HCT116 (cell line): ENCODE measurements at regions not wholly inside any gene's neighbourhood (a gene's known extent, or its start where the extent isn't known, plus 50 kb on each side); places are given as distances from the start of the nearest gene placed in this dataset.

Experiments
- ATAC-seq: fragments of 200-7000 bp; cut with Tn5 transposase; 2 replicates; pipeline ENCODE4 v1.9.1; 2020; ENCODE audit warnings: mild to moderate bottlenecking, moderate library complexity
- BruUV-seq: library from RNA; stranded (reverse); fragments of 400-500 nt; replicated peaks from 2 replicates; lab custom pipeline; 2021; lab: Mats Ljungman, UMichigan
- CTCF ChIA-PET: fragments of 300-600 bp; sonication (Branson Sonifier 250); formaldehyde crosslinking; loops from one replicate; lab custom pipeline; 2021; ENCODE audit warnings: antibody characterized with exemption; lab: Charles Lee
- POLR2A ChIA-PET: fragments of 300-600, 350-600 bp; sonication (Branson Sonifier 250); formaldehyde crosslinking; loops from one replicate; lab custom pipeline; 2021; ENCODE audit warnings: antibody characterized with exemption; lab: Charles Lee
- RAD21 ChIA-PET, 2 experiments: fragments of 300-600 bp; sonication (Branson Sonifier 250); formaldehyde crosslinking; loops; one replicate each; lab custom pipeline; 2023; ENCODE audit warnings: low total read pairs in 2 of 2; ENCODE audit not compliant: uncharacterized antibody in 2 of 2, unreplicated experiment in 2 of 2, low non-redundant PET in 1 of 2; lab: Charles Lee
- DNase-seq: peaks from one replicate; pipeline ENCODE4 v3.0.0-alpha.2; 2010; ENCODE audit warnings: low read depth, low spot score
- H2AFZ ChIP-seq: fragments of 200-600 bp; shearing (Covaris generic), sonication (generic); 2 replicates; pipeline ENCODE4 v1.6.1; 2017; ENCODE audit warnings: low read depth, mixed run types, mixed read lengths, antibody characterized with exemption, low read length; ENCODE audit not compliant: poor library complexity, severe bottlenecking
- H3K27ac ChIP-seq: 2 replicates; pipeline ENCODE4 v1.5.1; 2012; ENCODE audit warnings: low read depth, low read length
- H3K27me3 ChIP-seq: fragments of 200-600 bp; sonication (generic); 2 replicates; pipeline ENCODE4 v1.6.1; 2016; ENCODE audit warnings: mixed run types, low read length, mixed read lengths; ENCODE audit not compliant: insufficient read depth
- H3K36me3 ChIP-seq, 2 experiments: fragments of 200-500 bp in 1 of 2; fragments of 200-600 bp in 1 of 2; sonication (Bioruptor generic) in 1 of 2; sonication (generic) in 1 of 2; 2 replicates each; pipeline versions ENCODE4 v1.5.1 to v1.6.1; 2014 to 2016; ENCODE audit warnings: low read length in 2 of 2, inconsistent platforms in 1 of 2, mixed read lengths in 1 of 2, mixed run types in 1 of 2; ENCODE audit not compliant: insufficient read depth in 2 of 2, control insufficient read depth in 1 of 2
- H3K4me1 ChIP-seq, 2 experiments: fragments of 200-600 bp in 1 of 2; sonication (generic) in 1 of 2; 2 replicates each; pipeline versions ENCODE4 v1.5.1 to v1.6.1; 2012 to 2017; ENCODE audit warnings: low read length in 2 of 2, inconsistent platforms in 1 of 2, mild to moderate bottlenecking in 1 of 2, mixed read lengths in 1 of 2, mixed run types in 1 of 2, moderate library complexity in 1 of 2; ENCODE audit not compliant: insufficient read depth in 2 of 2, control insufficient read depth in 1 of 2
- H3K4me2 ChIP-seq: fragments of 200-600 bp; sonication (generic); 2 replicates; pipeline ENCODE4 v1.6.1; 2017; ENCODE audit warnings: mixed run types, low read length, mixed read lengths
- H3K4me3 ChIP-seq, 2 experiments: fragments of 200-600 bp in 1 of 2; sonication (generic) in 1 of 2; replicated peaks in 1 of 2; 2 replicates each; pipeline ENCODE4 v1.5.1; 2011 to 2016; ENCODE audit warnings: low read length in 2 of 2, control low read depth in 1 of 2, low read depth in 1 of 2, mild to moderate bottlenecking in 1 of 2, mixed read lengths in 1 of 2, mixed run types in 1 of 2
- H3K79me2 ChIP-seq: fragments of 200-600 bp; sonication (generic); 2 replicates; pipeline ENCODE4 v1.6.1; 2017; ENCODE audit warnings: mild to moderate bottlenecking, mixed run types, low read length, moderate library complexity, mixed read lengths; ENCODE audit not compliant: insufficient read depth
- H3K9ac ChIP-seq: fragments of 200-600 bp; sonication (generic); 2 replicates; pipeline ENCODE4 v1.6.1; 2016; ENCODE audit warnings: low read length, mixed read lengths
- H3K9me2 ChIP-seq: fragments of 200-600 bp; sonication (generic), shearing (Covaris generic); 2 replicates; pipeline ENCODE4 v1.6.1; 2017; ENCODE audit warnings: mixed run types, mild to moderate bottlenecking, moderate library complexity; ENCODE audit not compliant: insufficient read depth
- H3K9me3 ChIP-seq, 2 experiments: fragments of 200-500 bp in 1 of 2; fragments of 200-600 bp in 1 of 2; sonication (Bioruptor generic) in 1 of 2; sonication (generic) in 1 of 2; 2 replicates each; pipeline ENCODE4 v1.6.1; 2014 to 2017; ENCODE audit warnings: low read length in 2 of 2, mixed read lengths in 2 of 2, inconsistent platforms in 1 of 2, low read depth in 1 of 2, mild to moderate bottlenecking in 1 of 2, mixed run types in 1 of 2, moderate library complexity in 1 of 2; ENCODE audit not compliant: control insufficient read depth in 1 of 2, insufficient read depth in 1 of 2
- H4K20me1 ChIP-seq: fragments of 200-600 bp; sonication (generic), shearing (Covaris generic); 2 replicates; pipeline ENCODE4 v1.6.1; 2017; ENCODE audit warnings: mixed run types, mild to moderate bottlenecking, moderate library complexity; ENCODE audit not compliant: insufficient read depth
- CBX3 ChIP-seq: IDR thresholded peaks from 2 replicates; pipeline ENCODE4 v1.6.1; 2012; ENCODE audit warnings: low read depth
- EGR1 ChIP-seq: IDR thresholded peaks from 2 replicates; pipeline ENCODE4 v1.6.1; 2012; ENCODE audit warnings: low read depth
- ELF1 ChIP-seq: IDR thresholded peaks from 2 replicates; pipeline ENCODE4 v1.6.1; 2012; ENCODE audit warnings: low read depth, borderline replicate concordance
- FOSL1 ChIP-seq: IDR thresholded peaks from 2 replicates; pipeline ENCODE4 v1.6.1; 2012; ENCODE audit warnings: low read depth
- JUND ChIP-seq: IDR thresholded peaks from 2 replicates; pipeline ENCODE4 v1.6.1; 2012
- POLR2A ChIP-seq: IDR thresholded peaks from 2 replicates; pipeline ENCODE4 v1.7.0; 2011; ENCODE audit warnings: borderline replicate concordance; ENCODE audit not compliant: insufficient read depth, insufficient read length; ENCODE audit errors: extremely low read depth
- POLR2AphosphoS5 ChIP-seq: IDR thresholded peaks from 2 replicates; pipeline ENCODE4 v1.6.1; 2011; ENCODE audit warnings: mild to moderate bottlenecking, low read depth, low read length, moderate library complexity
- SP1 ChIP-seq: IDR thresholded peaks from 2 replicates; pipeline ENCODE4 v1.6.1; 2012; ENCODE audit warnings: low read depth
- ZFX ChIP-seq: fragments of 450-650 bp; IDR thresholded peaks from 2 replicates; pipeline ENCODE4 v1.6.1; 2017
- ZNF274 ChIP-seq: fragments of 200-500 bp; sonication (Bioruptor generic); IDR thresholded peaks from 2 replicates; pipeline ENCODE4 v1.6.1; 2014; ENCODE audit warnings: mild to moderate bottlenecking, low read depth, low read length, inconsistent platforms
- intact Hi-C: fragments of 100-400 bp; cut with micrococcal nuclease; formaldehyde crosslinking; loops from 2 replicates; pipeline ENCODE4 v1.10.0; 2022
- TF ChIP-seq, protein P1 (sequence below): IDR thresholded peaks from 2 replicates; pipeline ENCODE4 v1.6.1; 2011; ENCODE audit warnings: mild to moderate bottlenecking, low read length, moderate library complexity; ENCODE audit not compliant: insufficient replicate concordance; ENCODE audit errors: extremely low read depth
- TF ChIP-seq, protein P2 (sequence below), 3 experiments: fragments of 200-600 bp in 1 of 3; sonication (generic) in 1 of 3; IDR thresholded peaks in 2 of 3; conservative IDR thresholded peaks in 1 of 3; 2 replicates each; pipeline ENCODE4 v1.5.1; 2012 to 2017; ENCODE audit warnings: low read depth in 2 of 3, low read length in 2 of 3, antibody characterized with exemption in 1 of 3, borderline replicate concordance in 1 of 3, control low read depth in 1 of 3, mild to moderate bottlenecking in 1 of 3, mixed read lengths in 1 of 3, mixed run types in 1 of 3, moderate library complexity in 1 of 3; ENCODE audit not compliant: insufficient read depth in 1 of 3
- TF ChIP-seq, protein P3 (sequence below): IDR thresholded peaks from 2 replicates; pipeline ENCODE4 v1.6.1; 2012
- TF ChIP-seq, protein P4 (sequence below): IDR thresholded peaks from 2 replicates; pipeline ENCODE4 v1.6.1; 2012; ENCODE audit warnings: low read depth
- TF ChIP-seq, protein P5 (sequence below): IDR thresholded peaks from 2 replicates; pipeline ENCODE4 v1.6.1; 2012

DNA sequence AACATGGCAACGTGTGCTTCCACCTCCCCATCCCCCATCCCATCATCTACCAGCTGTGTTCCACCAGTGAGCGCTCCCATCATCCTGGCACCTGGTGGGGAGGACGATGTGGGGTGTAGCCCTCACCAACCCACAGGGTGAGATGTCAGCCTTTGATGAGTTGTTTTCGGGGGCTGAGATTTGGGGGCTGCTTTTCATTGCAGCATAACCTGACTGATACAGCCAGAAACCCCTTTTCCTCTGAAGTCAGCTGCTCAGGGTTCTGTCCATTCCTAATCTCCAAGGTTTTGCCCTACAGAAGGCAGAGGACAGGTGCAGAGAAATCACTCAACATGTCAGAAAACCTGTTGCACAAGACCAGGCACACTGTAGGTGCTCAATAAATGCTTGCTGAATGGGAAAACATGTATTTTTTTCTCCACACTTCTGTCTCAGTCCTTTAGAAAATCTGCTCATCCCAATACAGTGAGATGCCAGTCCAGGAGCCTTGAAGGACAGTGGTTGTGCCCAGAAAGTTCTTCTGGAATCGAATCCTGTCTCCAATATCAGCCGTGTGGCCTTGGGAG lies 239.8 kb downstream of the RBM19 start (continued):
- TF ChIP-seq, protein P1, sequence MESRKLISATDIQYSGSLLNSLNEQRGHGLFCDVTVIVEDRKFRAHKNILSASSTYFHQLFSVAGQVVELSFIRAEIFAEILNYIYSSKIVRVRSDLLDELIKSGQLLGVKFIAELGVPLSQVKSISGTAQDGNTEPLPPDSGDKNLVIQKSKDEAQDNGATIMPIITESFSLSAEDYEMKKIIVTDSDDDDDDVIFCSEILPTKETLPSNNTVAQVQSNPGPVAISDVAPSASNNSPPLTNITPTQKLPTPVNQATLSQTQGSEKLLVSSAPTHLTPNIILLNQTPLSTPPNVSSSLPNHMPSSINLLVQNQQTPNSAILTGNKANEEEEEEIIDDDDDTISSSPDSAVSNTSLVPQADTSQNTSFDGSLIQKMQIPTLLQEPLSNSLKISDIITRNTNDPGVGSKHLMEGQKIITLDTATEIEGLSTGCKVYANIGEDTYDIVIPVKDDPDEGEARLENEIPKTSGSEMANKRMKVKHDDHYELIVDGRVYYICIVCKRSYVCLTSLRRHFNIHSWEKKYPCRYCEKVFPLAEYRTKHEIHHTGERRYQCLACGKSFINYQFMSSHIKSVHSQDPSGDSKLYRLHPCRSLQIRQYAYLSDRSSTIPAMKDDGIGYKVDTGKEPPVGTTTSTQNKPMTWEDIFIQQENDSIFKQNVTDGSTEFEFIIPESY: no peak
- TF ChIP-seq ZFX: no peak
- no peak for TF ChIP-seq FOSL1
- TF ChIP-seq, protein P2, sequence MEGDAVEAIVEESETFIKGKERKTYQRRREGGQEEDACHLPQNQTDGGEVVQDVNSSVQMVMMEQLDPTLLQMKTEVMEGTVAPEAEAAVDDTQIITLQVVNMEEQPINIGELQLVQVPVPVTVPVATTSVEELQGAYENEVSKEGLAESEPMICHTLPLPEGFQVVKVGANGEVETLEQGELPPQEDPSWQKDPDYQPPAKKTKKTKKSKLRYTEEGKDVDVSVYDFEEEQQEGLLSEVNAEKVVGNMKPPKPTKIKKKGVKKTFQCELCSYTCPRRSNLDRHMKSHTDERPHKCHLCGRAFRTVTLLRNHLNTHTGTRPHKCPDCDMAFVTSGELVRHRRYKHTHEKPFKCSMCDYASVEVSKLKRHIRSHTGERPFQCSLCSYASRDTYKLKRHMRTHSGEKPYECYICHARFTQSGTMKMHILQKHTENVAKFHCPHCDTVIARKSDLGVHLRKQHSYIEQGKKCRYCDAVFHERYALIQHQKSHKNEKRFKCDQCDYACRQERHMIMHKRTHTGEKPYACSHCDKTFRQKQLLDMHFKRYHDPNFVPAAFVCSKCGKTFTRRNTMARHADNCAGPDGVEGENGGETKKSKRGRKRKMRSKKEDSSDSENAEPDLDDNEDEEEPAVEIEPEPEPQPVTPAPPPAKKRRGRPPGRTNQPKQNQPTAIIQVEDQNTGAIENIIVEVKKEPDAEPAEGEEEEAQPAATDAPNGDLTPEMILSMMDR (IDR thresholded peaks at IDR 0.05 in 2 of 3, conservative IDR thresholded peaks at IDR 0.05 in 1 of 3; ENCODE audit: borderline replicate concordance in 1 of 3, insufficient read depth in 1 of 3, low read depth in 2 of 3, low read length in 2 of 3): no peak
- TF ChIP-seq ZNF274: no peak
- TF ChIP-seq POLR2AphosphoS5: no peak
- TF ChIP-seq JUND: no peak
- TF ChIP-seq POLR2A: no peak
- TF ChIP-seq, protein P3, sequence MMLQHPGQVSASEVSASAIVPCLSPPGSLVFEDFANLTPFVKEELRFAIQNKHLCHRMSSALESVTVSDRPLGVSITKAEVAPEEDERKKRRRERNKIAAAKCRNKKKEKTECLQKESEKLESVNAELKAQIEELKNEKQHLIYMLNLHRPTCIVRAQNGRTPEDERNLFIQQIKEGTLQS: no peak

DNA sequence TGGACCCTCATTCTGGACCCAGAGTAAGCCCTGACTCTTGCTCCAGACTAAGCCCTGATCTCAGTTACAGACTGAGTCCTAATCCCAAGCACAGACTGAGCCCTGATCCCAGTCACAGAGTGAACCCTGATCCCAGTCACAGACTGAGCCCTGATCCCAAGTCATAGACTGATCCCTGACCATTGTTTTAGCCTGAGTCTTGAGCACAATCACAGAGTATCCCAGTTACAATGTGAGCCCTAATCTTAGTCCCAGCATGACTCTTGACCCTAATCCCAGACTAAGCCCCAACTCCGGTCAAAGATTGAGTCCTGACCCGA lies 240.6 kb downstream of the RBM19 start:
- no peaks in the 10 kb centered on the region for H3K27me3 ChIP-seq
- no peak overlapping the region for H2AFZ ChIP-seq
- no peak overlapping the region for H3K4me2 ChIP-seq
- intact Hi-C loops: no loop called here
- H3K4me1 ChIP-seq: peaks cover 5 to 10% of the 10 kb centered on the region in 2 experiments
- ChIA-PET CTCF (no interaction called here), POLR2A (no interaction called here), RAD21 (no interaction called here)
- H3K27ac ChIP-seq: no peak overlapping the region
- ATAC-seq: no peak
- no peaks in the 10 kb centered on the region for H4K20me1 ChIP-seq
- no peak overlapping the region for H3K4me3 ChIP-seq
- H3K9me3 ChIP-seq: no peaks in the 10 kb centered on the region; a peak in 1 of 4 replicates
- H3K9ac ChIP-seq: no peak overlapping the region
- no peak for DNase-seq
- no peaks in the 10 kb centered on the region for H3K36me3 ChIP-seq
- no peaks in the 10 kb centered on the region for H3K9me2 ChIP-seq
- H3K79me2 ChIP-seq: no peaks in the 10 kb centered on the region
- no TSS peak for BruUV-seq
- TF ChIP-seq CBX3 (no peak), EGR1 (no peak), ELF1 (no peak), ZFX (no peak), POLR2A (no peak), JUND (no peak), SP1 (no peak)
- TF ChIP-seq, protein P4, sequence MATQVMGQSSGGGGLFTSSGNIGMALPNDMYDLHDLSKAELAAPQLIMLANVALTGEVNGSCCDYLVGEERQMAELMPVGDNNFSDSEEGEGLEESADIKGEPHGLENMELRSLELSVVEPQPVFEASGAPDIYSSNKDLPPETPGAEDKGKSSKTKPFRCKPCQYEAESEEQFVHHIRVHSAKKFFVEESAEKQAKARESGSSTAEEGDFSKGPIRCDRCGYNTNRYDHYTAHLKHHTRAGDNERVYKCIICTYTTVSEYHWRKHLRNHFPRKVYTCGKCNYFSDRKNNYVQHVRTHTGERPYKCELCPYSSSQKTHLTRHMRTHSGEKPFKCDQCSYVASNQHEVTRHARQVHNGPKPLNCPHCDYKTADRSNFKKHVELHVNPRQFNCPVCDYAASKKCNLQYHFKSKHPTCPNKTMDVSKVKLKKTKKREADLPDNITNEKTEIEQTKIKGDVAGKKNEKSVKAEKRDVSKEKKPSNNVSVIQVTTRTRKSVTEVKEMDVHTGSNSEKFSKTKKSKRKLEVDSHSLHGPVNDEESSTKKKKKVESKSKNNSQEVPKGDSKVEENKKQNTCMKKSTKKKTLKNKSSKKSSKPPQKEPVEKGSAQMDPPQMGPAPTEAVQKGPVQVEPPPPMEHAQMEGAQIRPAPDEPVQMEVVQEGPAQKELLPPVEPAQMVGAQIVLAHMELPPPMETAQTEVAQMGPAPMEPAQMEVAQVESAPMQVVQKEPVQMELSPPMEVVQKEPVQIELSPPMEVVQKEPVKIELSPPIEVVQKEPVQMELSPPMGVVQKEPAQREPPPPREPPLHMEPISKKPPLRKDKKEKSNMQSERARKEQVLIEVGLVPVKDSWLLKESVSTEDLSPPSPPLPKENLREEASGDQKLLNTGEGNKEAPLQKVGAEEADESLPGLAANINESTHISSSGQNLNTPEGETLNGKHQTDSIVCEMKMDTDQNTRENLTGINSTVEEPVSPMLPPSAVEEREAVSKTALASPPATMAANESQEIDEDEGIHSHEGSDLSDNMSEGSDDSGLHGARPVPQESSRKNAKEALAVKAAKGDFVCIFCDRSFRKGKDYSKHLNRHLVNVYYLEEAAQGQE: no peak
- TF ChIP-seq, protein P5, sequence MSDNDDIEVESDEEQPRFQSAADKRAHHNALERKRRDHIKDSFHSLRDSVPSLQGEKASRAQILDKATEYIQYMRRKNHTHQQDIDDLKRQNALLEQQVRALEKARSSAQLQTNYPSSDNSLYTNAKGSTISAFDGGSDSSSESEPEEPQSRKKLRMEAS: no peak
- TF ChIP-seq, protein P3: no peak
